RPMI7951 (cell line): ENCODE measurements at regions not wholly inside any gene's neighbourhood (a gene's known extent, or its start where the extent isn't known, plus 50 kb on each side); places are given as distances from the start of the nearest gene placed in this dataset.

ENCODE experiments used
- DNase-seq: peaks from one replicate; pipeline ENCODE4 v3.0.0-alpha.2; 2012; ENCODE audit warnings: low read depth

- no peak for DNase-seq
These were observed 112.3 kb upstream of the TMEM18 start for GRCh38 chr2:789529-789928.

GRCh38 chr2:788227-789032 lies 111.2 kb upstream of the TMEM18 start:
- no peak for DNase-seq

DNA sequence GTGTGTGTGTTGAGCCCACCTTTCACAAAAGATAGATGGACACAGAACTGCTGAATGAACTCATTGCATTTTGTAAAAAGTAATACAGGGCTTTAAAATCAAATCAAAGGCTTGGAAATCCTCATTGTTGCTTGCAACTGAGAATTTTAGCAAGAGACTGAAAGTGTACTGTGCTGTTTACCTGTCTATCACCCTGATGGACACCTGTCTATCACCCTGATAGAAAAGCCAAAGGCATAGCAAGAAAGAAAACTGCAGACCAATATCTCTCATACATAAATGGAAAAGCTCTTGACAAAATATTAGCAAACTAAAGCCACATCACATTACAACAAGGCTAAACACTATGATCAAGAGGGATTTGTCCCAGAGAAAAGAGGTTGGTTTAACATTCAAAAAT lies 107.5 kb upstream of the TMEM18 start:
- DNase-seq: no peak

DNA sequence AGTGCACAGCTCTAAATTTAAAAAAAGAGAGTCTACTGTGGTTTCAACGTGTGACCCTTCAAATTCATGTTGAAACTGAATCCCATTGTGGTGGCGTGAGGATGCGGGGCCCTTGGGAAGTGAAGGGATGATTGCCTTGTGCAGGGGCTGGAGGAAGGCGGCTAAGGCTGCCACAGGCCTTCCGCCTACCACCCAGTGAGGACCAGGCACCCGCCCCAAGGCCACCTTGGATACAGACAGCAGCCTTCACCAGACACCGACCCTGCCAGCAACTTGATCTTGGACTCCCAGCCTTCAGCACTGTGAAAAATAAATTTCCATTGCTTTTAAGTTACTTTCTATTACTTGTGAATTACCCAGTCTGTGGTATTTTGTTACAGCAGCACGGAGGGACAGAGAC lies 103.4 kb upstream of the TMEM18 start:
- DNase-seq: no peak

DNA sequence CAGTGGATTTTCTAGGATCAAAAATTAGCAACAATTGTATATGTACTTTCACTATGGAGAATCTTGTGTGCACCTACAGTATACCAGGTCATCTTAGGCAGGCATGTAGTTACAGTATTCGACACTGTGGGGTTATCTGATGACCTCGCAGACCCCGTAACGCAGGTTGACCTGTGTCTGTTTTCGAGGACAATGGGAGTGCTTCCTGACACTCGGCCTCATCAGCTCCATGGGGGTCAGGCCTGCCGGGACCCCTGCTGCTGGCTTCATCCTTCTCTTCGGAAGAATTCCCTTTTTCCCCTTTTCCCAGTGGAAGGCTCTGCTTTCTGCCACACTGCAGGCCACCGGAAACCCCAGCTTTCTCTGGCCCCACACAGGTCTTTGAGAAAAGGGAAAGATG lies 102.8 kb upstream of the TMEM18 start:
- no peak for DNase-seq

- DNase-seq: no peak
These were observed 101.6 kb upstream of the TMEM18 start for GRCh38 chr2:778731-779350.

DNA sequence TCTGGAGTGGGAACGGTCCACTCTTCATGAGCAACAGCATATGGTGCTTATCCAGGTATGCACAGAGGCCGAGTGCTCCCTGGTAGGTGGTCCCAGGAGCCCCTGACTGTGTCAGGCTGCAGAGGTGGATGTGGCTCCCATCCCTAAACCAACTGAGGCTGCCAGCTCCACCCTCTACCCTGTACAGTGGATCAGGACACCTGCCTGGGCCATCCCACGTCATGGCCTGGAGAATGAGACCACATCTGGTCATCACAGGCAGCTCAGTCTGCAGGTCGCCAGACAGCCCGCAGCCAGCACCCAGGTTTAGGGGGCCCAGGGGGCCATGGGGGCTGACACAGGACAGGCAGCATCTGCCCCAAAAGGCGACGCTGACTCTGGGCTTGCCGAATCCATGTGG lies 100.3 kb upstream of the TMEM18 start:
- DNase-seq: no peak

- DNase-seq: no peak
These were observed 99.8 kb upstream of the TMEM18 start for GRCh38 chr2:777051-777450.

DNA sequence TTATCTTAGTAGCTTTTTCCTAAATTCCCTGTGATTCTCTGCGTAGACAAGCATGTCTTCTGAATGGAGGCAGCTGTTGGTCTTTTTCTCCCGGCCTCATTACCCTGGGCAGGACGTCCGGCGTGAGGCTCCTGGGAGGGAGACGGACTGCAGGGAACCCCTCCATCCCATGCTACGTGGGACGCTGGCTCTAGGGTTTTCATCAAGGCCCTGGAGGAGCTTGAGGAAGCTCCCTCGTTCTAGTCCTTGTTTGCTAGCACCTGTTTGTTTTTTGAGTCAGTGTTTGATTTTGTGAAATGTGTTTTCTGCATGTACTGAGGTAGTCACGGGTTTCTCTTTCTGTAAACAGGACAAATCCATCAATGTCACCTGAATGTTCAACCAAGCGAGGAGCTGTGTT lies 99.3 kb upstream of the TMEM18 start:
- DNase-seq: no peak

DNA sequence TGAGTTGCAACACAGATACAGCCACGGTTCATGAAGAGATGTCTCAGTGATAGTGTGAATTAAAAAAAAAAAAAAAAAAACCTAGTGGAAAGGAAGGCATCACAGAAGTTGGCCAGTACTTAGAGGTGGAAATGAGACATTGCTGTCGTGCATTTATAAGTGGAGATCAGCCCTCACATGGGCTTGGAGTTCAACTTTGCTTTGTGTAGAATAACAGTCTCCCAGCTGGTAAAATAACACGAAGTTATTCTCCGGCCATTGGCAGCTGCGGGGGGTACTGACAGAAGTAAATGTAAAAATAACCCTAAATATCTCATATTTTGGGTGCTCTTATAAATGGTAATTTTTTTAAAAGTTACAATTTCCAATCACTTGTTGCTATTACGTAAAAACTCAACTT lies 98.8 kb upstream of the TMEM18 start:
- DNase-seq: no peak

DNA sequence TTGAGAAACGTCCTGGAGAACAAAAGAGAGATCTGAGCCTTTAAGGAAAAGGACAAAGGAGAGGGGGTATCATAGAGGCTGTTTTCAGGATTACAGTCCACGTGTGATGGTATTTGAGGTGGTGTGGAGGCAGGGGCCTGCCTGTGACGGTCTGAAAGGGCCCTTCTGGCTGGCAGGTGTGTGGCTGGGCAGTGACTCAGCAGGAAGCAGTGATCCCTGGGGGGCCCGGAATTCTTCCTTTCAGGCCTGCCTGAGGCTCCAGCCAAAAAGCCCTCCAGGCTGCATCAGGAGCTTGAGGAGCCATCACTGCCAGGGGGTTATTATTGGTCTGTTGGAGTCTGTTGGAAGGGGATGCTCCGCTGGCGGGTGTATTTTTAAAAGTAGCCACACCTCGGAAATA lies 97.2 kb upstream of the TMEM18 start:
- DNase-seq: no peak

GRCh38 chr2:773256-774160 lies 96.3 kb upstream of the TMEM18 start:
- no peak for DNase-seq

GRCh38 chr2:771538-771937 lies 94.3 kb upstream of the TMEM18 start:
- no peak for DNase-seq

DNA sequence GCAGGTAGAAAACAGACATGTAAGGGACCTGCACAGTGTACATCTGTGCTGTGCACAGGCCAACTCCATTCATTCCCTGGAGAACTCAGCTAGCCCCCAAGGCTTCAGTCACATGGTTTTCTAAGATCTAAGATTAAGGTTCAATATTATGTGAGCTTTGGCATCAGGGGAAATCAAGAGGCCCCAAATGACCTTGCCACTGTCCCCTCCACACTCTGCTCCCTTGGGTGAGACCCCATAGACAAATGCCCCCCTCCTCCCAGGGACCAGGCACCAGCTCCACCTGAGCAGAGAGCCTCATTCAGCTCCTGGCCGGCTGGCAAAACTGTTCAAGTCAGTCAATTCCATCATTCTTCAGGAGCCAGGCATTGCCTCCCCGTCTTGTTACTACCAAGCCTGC lies 93.6 kb upstream of the TMEM18 start:
- no peak for DNase-seq

- peak; percentile 39 for DNase-seq
These were observed 92.6 kb upstream of the TMEM18 start for GRCh38 chr2:769771-770170.

DNA sequence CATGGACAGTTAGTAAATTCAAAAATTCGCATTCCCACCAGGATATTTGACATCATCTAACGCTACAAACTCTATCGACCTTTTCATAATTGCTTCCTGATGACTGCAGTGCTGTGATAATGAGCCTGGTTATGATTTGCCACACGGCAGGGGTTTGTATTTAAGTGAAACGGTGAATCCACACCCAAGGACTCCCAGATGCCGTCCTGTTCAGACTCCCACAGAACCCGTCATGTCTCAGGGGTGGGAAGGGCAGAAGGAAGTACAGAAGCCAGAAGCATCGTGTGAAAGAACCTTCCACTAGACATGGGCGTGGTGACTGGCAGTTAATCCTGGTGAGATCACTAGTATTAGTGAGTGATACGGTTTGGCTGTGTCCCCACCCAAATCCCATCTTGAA lies 91.2 kb upstream of the TMEM18 start:
- DNase-seq: peak; percentile 33

DNA sequence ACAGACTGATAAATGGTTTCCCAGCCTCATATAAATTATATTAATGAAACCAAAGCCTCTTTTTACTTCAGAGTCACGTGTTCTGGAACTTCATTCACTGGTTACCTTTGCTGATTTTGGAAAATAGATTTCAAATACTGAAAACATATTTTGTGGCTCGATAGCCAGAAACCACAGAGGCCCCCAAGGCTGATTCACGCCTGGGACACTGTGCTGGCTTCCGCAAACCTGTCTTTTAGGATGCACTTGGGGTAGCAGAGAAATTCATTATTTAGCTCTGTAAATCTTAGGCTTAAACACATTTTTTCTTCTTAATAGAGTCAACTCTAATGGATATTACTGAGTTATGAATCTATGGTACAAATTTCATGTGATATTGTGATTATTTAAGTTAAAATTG lies 90.7 kb upstream of the TMEM18 start:
- DNase-seq: no peak

DNA sequence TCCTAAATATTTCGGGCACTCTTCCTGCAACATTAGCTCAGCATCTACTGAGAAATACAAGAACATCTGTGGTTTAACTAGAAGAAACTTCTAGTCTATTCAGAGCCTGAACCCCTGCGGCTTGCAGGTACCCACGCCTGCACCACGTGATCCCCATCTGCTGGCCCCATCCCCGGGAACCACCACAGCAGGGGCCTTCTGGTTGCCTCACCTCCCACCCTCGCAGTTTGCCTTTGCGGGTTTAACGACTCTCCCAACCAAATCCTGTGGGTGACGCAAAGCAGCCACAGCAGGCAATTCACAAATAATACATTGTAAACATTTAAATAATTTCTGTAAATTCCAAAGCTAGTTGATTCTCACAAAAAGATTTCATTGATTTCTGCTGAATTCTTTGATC lies 90.2 kb upstream of the TMEM18 start:
- DNase-seq: no peak

DNA sequence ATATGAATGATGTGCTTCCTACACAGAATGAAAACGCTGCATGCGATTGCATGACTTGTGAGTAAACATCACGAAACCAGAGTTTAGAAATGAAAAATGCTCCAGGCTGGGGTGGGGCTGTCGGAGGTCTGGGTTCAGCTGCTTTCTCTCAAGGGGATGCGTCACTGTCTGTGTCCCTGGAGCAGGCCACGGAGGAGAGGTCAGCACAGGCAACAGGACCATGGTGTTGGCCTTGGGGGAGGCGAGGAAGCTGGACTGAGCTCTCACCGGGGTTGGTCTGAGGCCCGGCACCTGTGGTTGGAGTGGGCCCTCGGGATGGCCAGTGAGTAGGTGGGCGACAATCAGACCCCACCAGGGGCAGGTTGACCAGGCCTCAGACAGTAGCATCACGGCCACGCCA lies 89.0 kb upstream of the TMEM18 start:
- peak; percentile 18 for DNase-seq

GRCh38 chr2:765369-765768 lies 88.2 kb upstream of the TMEM18 start:
- no peak for DNase-seq

- peak; percentile 89 for DNase-seq
These were observed 86.7 kb upstream of the TMEM18 start for GRCh38 chr2:763766-764525.

DNA sequence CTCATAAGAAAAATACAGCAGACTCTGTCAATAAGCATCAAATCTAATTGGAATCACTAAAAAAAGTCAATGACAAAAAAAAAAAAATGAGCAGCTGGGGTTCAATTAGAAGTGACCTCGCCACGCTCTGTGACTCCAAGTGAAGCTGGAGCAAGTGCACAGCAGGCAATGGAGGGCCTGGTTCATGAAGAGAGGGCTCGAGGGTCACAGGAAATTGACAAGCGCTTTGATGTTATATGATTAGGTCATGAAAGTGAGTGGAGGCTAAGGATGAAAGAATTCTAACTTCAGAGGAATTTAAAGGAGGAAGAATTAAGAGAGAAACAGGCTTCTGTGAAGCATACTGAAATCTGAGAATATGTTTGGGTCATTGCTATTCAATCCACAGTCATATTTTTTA lies 85.4 kb upstream of the TMEM18 start:
- no peak for DNase-seq
